HL-60 (cell line): ENCODE measurements at regions not wholly inside any gene's neighbourhood (a gene's known extent, or its start where the extent isn't known, plus 50 kb on each side); places are given as distances from the start of the nearest gene placed in this dataset.
"Not testable (repeated sequence)": the region's sequence is repeated elsewhere in the genome, so short reads cannot be mapped to it uniquely, and the experiment has no call there.

ENCODE experiments used
- DNase-seq, 2 experiments: peaks; one replicate each; pipeline ENCODE4 v3.0.0-alpha.2; 2010 to 2020; ENCODE audit warnings: low read depth in 1 of 2, low spot score in 1 of 2
- H3K27ac ChIP-seq: fragments of 250-450 bp; sonication (Bioruptor Pico); replicated peaks from 2 replicates; pipeline ENCODE4 v1.5.1; 2020; ENCODE audit warnings: mild to moderate bottlenecking, moderate library complexity
- H3K27me3 ChIP-seq: fragments of 250-450 bp; sonication (Bioruptor Pico); 2 replicates; pipeline ENCODE4 v1.5.1; 2021; ENCODE audit warnings: mild to moderate bottlenecking, moderate library complexity; ENCODE audit not compliant: insufficient read depth, poor library complexity, severe bottlenecking
- H3K4me3 ChIP-seq: replicated peaks from 2 replicates; pipeline ENCODE4 v1.5.1; 2011; ENCODE audit warnings: mild to moderate bottlenecking, control low read depth, low read length; ENCODE audit not compliant: insufficient read depth
- GABPA ChIP-seq: IDR thresholded peaks from 2 replicates; pipeline ENCODE4 v1.6.1; 2012; ENCODE audit warnings: low read depth
- POLR2AphosphoS5 ChIP-seq: IDR thresholded peaks from 2 replicates; pipeline ENCODE4 v1.6.1; 2012; ENCODE audit warnings: low read depth
- REST ChIP-seq: IDR thresholded peaks from 2 replicates; pipeline ENCODE4 v1.6.1; 2012; ENCODE audit warnings: low read depth; ENCODE audit not compliant: insufficient replicate concordance
- SPI1 ChIP-seq: IDR thresholded peaks from 2 replicates; pipeline ENCODE4 v1.6.1; 2012; ENCODE audit warnings: low read depth, mild to moderate bottlenecking, borderline replicate concordance
- TF ChIP-seq, protein P1 (sequence below): IDR thresholded peaks from one replicate; pipeline ENCODE4 v1.5.1; 2011; ENCODE audit warnings: low read length, control low read depth, inconsistent platforms; ENCODE audit not compliant: insufficient read depth

- Histone ChIP-seq H3K27me3 (no peaks in the 10 kb centered on the region), H3K27ac (peak overlapping the region; percentile 65), H3K4me3 (peak overlapping the region; percentile 10; the same call in 1 of the 2 replicates)
- peak; percentile 96 to 97 for DNase-seq
- peak; percentile 43; the same call in 1 of the 2 replicates for TF ChIP-seq GABPA
- peak; percentile 77 for TF ChIP-seq POLR2AphosphoS5
- no peak; the same call in 1 of the 2 replicates for TF ChIP-seq SPI1
Measured at GRCh38 chr3:153221748-153222162, 59.7 kb downstream of the RAP2B start.

DNA sequence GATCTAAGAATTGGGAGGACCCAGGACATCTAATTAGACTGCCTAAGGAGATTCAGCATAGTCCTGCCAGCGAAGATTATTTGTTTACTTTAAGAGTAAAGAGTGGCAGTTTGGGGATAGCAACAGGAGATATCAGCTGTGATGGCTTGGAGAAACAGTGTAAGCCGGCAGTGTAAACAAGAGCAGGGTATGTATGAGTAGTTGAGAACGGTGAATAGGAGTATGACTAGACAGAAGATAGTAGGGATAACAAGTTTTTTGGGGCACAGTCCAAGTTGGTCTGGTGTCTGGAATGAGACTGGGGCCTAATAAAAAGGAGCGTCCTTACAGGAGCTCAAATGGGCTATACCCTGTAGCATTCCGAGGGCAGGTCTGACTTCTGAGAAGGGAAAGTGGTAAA lies 64.9 kb downstream of the RAP2B start:
- DNase-seq, H3K27ac ChIP-seq, H3K27me3 ChIP-seq, H3K4me3 ChIP-seq: not testable (repeated sequence)

GRCh38 chr3:153230427-153230826 lies 68.4 kb downstream of the RAP2B start:
- DNase-seq, H3K4me3 ChIP-seq, H3K27me3 ChIP-seq, H3K27ac ChIP-seq: not testable (repeated sequence)

DNA sequence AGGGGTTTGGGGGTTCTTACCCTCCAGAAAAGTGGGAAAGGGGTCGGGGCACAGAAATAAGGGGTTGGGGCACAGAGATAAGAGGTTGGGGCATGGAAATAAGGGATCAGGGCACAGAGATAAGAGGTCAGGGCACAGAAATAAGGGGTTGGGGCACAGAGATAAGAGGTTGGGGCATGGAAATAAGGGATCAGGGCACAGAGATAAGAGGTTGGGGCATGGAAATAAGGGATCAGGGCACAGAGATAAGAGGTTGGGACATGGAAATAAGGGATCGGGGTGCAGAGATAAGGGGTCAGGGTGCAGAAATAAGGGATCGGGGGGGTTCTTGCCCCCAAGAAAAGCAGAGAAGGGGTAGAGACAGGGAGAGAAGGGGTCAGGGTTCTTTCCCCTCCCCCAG lies 69.2 kb downstream of the RAP2B start:
- not testable (repeated sequence) for H3K27ac ChIP-seq, H3K4me3 ChIP-seq, H3K27me3 ChIP-seq, DNase-seq

GRCh38 chr3:153232050-153232752 lies 70.2 kb downstream of the RAP2B start:
- H3K4me3 ChIP-seq, DNase-seq, H3K27ac ChIP-seq, H3K27me3 ChIP-seq: not testable (repeated sequence)

- Histone ChIP-seq H3K27ac (no peak overlapping the region), H3K27me3 (no peaks in the 10 kb centered on the region), H3K4me3 (no peak overlapping the region)
- no peak for DNase-seq
- TF ChIP-seq, protein P1, sequence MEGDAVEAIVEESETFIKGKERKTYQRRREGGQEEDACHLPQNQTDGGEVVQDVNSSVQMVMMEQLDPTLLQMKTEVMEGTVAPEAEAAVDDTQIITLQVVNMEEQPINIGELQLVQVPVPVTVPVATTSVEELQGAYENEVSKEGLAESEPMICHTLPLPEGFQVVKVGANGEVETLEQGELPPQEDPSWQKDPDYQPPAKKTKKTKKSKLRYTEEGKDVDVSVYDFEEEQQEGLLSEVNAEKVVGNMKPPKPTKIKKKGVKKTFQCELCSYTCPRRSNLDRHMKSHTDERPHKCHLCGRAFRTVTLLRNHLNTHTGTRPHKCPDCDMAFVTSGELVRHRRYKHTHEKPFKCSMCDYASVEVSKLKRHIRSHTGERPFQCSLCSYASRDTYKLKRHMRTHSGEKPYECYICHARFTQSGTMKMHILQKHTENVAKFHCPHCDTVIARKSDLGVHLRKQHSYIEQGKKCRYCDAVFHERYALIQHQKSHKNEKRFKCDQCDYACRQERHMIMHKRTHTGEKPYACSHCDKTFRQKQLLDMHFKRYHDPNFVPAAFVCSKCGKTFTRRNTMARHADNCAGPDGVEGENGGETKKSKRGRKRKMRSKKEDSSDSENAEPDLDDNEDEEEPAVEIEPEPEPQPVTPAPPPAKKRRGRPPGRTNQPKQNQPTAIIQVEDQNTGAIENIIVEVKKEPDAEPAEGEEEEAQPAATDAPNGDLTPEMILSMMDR, result no peak
- no peak for TF ChIP-seq SPI1
- no peak for TF ChIP-seq GABPA
- no peak for TF ChIP-seq REST
- TF ChIP-seq POLR2AphosphoS5, result no peak
Measured at GRCh38 chr3:153232851-153233271, 70.8 kb downstream of the RAP2B start.

GRCh38 chr3:153233986-153234385 lies 72.0 kb downstream of the RAP2B start:
- Histone ChIP-seq H3K4me3 (no peak overlapping the region), H3K27me3 (no peaks in the 10 kb centered on the region), H3K27ac (no peak overlapping the region)
- TF ChIP-seq, protein P1, result no peak
- no peak for TF ChIP-seq GABPA
- TF ChIP-seq SPI1, result no peak
- TF ChIP-seq POLR2AphosphoS5, result no peak
- no peak for TF ChIP-seq REST
- DNase-seq, result no peak
